Activated T-cell treated with anti-CD3 and anti-CD28 coated beads for 1 hour (primary cell): ENCODE measurements at regions not wholly inside any gene's neighbourhood (a gene's known extent, or its start where the extent isn't known, plus 50 kb on each side); places are given as distances from the start of the nearest gene placed in this dataset.
A peak's percentile ranks its signal among the peaks of the same experiment; 100 is the strongest.
"Not testable (repeated sequence)": the region's sequence is repeated elsewhere in the genome, so short reads cannot be mapped to it uniquely, and the experiment has no call there.

Source experiments
- DNase-seq: peaks from one replicate; pipeline ENCODE4 v3.0.0-alpha.2; 2020; ENCODE audit warnings: low read depth

DNA sequence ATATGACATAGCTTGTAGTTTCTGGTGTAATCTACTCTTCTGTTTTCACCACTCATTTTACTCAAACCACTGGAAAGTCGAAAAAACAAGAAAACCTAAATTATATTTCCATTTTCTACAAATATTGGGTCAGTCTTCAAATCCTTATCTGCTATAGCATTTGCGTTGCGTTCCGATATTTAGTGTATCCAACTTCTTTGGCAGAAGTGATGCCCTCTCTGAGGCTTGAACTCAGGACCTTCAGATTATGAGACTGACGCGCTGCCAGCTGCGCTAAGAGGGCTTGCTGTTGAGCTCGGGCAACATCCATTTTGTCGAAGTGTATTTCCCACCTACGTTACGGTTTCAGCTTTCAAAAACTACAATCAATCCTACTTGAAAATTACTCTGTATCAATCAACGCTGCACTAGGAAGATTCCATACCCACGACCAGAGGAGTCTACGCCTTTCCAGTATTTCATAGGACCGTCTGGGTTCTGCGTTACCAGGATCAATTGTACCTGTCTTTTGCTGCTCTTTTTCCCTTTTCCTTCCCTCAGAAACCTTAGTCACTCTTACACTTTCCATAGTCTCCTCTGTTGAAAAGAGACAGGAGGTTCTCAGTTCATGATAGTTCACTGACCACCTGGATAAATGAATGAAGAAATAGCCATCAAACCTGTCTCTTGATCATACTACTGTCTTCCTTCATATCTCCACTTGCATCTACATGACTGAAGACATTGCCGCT, 140.5 kb upstream of the ZNF322 start:
- DNase-seq, result not testable (repeated sequence)

DNA sequence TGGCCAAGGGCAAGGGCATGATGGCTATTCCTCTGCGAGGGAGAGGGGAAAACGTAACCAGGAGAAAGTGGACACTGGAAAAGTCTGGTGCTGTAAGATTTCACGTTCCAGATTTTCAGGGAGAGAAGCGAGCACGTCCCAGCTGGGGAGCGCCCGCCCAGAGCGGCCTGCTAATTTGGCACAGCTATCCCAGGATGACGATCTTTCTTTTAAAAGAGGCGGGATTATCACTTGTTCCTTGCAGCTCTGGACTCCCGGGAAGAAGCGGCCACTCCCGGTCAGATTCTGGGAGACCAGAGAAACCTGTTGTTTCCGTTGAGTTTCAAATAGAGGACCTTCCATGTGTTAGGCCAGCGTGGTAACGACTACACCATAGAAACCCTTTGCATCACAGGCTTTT, 144.2 kb upstream of the ZNF322 start:
- not testable (repeated sequence) for DNase-seq

DNA sequence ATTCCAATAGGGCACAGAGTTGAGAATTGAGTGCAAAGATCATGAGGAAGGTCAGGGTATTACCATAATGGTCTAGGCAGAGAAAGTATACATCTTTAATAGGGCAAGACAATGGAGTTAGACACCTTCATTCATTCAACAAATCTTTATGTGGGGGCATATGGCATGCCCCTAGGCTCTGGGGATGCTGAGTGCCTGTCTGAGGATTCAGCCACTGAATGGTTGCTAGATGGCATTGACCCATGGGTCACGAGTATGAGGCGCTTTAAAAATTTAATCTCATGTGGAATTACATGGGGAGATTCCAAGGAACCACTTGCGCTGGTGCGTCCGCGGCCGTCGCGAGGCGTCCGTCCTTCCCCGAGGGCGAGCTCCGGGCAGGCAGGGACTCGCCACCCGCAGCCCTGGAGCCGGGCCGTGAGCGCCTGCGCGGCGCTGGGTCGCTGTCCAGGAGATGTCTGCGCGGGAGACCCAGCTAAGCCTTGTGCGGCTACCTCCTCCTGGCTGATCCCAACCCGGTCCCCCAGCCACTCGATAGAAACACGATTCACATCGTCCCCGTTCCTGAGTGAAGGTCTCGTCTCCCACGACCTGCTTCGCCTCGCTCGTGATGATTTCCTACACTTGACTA, 152.1 kb upstream of the ZNF322 start:
- DNase-seq, result not testable (repeated sequence)

DNA sequence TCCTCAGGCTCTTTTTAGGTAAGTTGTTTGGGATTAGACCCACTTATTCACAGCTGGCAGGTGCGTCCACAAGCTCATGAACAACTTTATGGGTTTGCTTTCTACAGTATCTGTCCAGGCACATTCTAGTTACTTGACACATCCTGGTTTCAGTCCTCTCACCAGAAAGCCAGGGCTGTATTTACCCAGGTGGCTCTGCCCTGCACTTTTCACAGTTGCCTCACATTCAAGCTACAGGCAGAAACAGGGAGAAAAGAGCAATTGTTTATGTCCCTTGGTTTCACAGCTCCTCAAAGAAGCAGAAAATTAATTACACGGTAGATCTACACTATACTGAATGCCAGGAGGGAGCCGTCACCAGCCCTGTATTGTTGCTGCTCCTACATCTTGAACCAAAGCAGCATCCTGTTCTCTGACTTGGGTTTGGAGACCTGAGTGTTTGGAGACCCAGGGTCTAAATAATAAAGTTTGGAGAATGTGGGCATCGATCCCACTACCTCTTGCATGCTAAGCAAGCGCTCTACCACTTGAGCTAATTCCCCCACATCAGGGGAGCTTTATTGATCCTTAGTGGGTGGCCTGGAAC, 159.2 kb upstream of the ZNF322 start:
- DNase-seq, result not testable (repeated sequence)

DNA sequence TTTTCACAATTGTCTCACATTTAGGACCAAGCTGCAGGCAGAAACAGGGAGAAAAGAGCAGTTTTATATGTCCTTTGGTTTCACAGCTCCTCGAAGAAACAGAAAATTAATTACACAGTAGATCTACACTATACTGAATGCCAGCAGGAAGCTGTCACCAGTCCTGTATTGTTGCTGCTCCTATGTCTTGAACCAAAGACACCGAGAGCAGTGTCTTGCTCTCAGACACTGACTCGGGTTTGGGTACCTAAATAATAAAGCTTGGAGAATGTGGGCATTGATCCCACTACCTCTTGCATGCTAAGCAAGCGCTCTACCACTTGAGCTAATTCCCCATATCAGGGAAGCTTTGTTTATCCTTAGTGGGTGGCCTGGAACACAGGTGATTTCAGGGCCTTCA, 168.4 kb upstream of the ZNF322 start:
- DNase-seq, result not testable (repeated sequence)

DNA sequence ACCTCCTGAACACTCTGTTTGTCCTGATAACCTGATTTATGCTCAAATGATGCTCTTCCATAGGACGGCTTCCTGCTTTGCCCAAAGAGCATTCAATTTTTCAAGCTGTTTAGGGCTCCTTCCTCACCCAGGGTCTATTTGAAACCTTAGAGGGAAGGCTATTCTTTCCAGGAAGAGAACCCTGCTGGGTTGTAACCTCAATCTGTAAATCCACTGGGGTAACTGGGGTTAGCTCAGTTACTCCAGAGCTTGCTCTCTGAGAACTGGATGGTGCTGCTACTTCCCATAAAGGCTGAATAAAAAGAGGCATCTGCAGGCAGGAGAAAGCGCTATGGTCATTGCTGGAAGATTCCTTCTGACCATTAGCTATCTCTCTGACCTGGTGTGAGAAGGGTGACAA, 169.9 kb upstream of the ZNF322 start:
- not testable (repeated sequence) for DNase-seq

DNA sequence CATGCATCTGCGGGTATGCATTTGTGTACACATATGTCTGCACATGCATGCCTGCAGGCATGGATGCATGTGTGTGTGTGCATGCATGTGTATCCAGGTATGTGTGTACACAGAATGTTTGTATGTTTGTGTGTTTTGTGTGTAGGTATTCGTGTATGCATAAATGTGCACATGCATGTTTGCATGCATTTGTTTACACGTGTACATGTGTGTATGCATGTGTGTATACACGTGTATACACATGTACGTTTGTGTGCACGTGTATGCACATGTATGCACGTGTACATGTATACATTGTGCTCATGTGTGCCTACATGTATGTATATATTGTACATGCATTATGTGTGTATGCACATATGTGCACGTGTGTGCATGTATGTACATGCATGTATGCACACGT, 171.4 kb upstream of the ZNF322 start:
- DNase-seq, result not testable (repeated sequence)

DNA sequence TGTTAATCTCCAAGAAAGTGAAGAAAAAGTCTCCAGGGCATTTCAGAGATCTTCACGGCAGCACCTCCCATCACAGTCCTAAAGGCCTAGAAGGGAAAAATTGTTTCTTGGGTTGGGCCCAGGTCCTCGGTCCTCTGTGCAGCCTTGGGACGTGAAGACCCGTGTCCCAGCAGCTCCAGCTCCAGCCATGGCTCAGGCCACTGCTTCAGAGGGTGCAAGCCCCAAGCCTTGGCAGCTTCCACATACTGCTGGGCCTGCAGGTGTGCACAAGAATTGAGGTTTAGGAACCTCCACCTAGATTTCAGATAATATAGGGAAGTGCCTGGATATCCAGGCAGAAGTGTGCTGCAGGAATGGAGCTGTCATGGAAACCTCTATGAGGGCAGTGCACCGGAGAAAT, 176.2 kb upstream of the ZNF322 start:
- DNase-seq, result not testable (repeated sequence)

DNA sequence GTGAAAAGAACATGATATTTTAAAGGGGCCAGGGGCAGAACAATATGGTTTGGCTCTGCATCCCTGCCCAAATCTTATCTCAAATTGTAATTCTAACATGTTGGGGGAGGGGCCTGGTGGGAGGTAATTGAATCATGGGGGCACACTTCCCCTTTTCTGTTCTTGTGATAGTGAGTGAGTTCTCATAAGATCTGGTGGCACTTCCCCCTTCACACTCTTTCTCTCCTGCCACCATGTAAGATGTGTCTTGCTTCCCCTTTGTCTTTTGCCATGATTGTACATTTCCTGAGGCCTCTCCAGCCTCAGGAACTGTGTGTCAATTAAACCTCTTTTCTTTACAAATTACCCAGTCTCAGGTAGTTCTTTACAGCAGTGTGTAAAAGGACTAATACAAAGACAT, 177.1 kb upstream of the ZNF322 start:
- DNase-seq, result not testable (repeated sequence)

DNA sequence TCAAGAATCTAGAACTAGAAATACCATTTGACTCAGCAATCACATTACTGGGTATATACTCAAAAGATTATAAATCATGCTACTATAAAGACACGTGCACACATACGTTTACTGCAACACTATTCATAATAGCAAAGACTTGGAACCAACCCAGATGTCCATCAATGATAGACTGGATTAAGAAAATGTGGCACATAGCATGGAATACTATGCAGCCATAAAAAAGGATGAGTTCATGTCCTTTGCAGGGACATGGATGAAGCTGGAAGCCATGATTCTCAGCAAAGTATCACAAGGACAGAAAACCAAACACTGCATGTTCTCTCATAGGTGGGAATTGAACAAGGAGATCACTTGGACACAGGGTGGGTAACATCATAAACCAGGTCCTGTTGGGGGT, 185.3 kb upstream of the ZNF322 start:
- DNase-seq, result not testable (repeated sequence)

DNA sequence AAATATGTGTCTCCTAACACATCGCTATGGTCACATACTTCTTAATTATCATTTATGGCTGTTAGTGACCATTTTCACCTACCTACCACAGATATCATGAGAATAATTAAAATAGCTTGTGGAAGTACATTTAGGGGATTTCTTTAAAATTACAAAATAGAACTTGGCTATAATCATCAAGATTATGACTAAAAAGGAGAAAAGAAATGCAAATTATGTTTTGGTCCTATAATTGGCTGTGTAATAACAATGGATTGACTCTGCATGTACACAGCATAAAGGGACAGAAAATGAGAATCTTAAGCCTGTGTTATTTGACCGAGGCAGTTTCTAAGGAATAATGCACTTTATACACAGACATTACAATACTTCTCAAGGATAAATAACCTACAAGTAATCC, 197.7 kb upstream of the ZNF322 start:
- not testable (repeated sequence) for DNase-seq

DNA sequence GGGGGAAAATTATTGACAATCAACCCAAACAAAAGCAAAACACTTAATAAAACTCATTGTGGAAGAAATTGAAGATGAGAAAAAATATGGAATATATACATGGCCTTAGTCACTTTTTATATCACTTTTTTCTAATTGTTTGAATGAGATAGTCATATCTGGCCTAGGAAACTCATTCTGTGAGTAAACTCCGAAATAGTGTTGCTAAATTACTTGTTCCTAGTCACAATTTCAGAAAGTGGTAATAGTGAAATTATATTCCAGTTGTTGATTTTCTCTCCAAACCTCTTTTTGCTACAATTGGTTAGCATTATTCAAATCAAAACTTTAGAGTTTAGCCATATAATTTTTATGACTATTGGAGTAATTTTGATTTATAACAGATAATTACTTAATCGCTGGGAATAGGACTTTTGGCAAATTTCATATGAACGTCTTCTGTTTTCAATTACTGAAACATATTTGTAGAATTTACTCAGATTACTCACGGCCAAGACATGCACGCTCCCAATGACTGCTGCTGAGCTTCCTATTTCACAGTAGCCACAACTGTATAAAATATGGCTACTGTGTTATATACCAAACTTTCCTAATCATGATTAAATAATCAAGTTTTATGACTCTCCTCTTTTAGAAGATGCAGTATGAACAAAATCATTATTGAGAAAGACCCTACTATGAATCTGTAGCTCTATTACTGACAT, 199.7 kb upstream of the ZNF322 start:
- not testable (repeated sequence) for DNase-seq

DNA sequence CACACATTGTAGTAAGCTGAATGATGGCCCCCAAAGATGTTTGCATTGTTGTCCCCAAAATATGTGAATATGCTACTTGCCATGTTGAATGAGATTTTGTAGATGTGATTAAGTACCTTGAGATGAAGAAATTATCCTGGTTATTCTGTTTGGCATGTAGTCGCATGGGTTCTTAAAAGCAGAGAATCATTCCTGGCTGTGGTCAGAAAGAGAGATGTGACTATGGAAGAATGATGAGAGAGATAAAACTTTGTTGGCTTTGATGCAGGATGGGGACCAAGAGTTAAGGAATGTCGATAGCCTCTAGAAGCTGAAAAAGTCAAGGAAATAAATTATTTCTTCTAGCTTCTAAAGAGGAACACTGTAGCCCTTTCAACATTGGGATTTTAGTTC, 200.2 kb upstream of the ZNF322 start:
- DNase-seq, result not testable (repeated sequence)

DNA sequence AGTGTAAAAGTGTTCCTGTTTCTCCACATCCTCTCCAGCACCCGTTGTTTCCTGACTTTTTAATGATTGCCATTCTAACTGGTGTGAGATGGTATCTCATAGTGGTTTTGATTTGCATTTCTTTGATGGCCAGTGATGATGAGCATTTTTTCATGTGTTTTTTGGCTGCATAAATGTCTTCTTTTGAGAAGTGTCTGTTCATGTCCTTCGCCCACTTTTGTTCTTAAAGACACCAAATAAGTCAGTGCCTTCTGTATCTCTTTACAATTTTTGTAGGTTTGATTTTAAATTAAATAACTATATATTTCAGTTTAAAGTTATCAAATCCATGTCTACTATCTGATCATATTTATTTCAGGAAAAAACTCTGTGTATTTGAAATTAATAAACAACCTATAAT, 202.4 kb upstream of the ZNF322 start:
- not testable (repeated sequence) for DNase-seq

DNA sequence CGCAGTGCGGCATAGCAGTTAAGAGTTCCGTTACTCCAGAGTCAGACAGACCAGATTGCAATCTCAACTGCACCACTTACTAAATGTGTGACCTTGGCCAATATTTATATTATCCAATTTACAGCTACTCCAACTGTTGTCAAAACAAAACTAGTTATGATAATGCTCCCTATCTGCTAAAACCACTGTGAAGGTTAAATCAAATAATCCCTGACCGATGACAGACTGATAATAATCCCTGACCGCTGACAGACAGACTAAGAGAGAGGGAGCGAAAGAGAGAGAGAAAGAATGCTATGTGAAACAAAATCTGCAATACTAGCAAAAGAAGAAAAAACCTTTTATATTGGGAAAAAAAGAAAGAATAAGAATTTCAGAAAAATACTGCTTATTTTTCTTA, 204.1 kb upstream of the ZNF322 start:
- DNase-seq, result not testable (repeated sequence)

DNA sequence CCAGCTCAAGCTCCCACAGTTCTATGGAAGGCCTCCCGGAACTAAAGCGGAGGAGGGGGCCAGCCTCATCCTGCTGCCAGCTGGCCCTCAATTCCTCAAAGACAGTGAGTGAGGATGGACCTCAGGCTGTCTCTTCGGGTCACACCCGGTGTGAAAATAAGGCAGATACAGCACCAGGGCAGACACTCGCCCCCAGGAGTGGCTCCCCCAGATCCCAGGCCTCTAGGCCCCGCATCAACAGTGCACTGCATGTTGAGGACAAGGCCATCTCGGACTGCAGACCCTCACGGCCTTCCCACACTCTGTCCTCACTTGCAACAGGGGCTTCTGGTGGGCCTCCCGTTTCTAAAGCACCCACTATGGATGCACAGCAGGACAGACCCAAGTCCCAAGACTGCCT, 239.2 kb upstream of the ZNF322 start:
- DNase-seq, result not testable (repeated sequence)

DNA sequence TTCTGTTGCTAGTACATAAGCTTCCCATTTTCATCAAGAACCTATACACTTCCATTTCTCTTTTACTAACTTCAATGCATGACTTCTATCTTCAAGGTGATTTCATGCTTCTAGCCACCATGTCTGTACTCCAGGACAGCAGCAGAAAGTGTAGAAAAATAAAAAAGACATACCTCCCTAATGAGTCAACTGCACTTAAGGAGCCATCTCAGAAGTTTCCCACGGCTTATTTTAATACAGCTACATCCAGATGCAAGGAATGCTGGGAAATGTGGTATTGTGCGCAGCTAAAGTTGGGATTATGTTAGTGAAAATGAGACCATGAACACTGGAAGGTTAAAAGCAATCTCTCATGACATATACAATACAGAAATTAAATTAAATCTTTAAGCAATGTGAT, 264.7 kb upstream of the ZNF322 start:
- not testable (repeated sequence) for DNase-seq

DNA sequence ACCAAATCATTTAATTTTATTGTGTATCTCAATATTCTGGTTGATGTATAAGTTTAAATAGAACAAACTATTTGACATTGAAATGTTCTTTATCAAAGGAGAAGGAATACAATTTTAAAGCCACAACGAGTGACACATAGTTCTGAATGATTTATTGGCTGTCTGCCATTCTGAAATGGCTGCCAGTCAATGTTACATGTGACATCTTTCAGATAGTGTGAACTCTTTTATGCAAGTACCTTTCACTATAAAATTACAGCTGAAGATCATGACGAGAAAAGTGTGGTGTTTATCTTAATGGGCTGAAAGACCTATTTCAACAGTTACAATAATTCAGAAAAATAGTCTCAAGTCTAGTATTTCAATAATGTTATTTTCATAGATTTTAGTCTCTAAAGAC, 268.6 kb upstream of the ZNF322 start:
- not testable (repeated sequence) for DNase-seq

DNA sequence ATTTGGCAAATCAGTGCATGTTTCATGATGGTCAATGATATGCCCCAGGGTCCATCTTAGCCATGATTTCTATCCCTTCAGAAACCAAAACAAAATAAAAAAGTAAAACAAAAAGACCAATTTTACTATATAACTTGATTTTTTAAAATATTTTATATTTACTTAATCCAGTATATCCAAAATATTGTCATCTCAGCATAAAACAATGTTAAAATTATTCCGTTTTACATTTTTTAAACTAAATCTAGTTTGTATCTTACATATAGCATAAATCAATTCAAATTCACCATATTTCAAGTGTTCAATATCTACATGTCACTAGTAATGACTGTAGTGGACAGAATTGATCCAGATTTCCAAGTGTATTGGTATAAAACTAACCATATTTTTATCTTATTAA, 277.7 kb upstream of the ZNF322 start:
- DNase-seq, result not testable (repeated sequence)

DNA sequence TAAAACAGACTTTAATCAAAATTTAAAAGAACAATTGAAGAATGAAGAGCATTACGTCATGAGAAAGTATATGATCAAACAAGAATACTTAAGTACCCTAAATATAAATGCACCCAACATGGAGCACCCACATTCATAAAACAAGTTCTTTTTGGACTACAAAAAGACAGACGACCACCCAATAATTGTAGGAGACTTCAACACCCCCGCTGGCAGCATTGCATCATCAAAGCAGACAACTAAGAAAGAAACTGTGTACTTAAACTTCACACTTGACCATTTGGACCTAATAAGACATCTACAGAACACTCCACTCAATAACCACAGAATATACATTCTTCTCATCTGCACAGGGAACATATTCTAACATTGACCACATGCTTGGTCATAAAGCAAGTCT, 291.7 kb upstream of the ZNF322 start:
- not testable (repeated sequence) for DNase-seq

DNA sequence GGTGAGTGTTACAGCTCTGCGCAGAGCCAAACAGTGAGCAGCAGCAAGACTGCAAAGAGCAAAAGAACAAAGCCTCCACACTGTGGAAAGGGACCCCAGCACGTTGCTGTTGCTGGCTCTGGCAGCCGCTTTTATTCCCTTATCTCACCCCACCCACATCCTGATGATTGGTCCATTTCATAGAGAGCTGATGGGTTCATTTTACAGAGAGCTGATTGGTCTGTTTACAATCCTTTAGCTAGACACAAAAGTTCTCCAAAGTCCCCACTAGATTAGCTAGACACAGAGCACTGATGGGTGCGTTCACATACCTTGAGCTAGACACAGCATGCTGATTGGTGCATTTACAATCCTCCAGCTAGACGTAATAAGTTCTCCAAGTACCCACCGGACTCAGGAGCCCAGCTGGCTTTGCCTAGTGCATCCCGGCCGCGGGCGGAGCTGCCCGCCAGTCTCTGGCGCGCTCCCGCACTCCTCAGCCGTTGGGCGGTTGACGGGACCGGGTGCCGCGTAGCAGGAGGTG, 291.4 kb upstream of the PRSS16 start:
- not testable (repeated sequence) for DNase-seq

DNA sequence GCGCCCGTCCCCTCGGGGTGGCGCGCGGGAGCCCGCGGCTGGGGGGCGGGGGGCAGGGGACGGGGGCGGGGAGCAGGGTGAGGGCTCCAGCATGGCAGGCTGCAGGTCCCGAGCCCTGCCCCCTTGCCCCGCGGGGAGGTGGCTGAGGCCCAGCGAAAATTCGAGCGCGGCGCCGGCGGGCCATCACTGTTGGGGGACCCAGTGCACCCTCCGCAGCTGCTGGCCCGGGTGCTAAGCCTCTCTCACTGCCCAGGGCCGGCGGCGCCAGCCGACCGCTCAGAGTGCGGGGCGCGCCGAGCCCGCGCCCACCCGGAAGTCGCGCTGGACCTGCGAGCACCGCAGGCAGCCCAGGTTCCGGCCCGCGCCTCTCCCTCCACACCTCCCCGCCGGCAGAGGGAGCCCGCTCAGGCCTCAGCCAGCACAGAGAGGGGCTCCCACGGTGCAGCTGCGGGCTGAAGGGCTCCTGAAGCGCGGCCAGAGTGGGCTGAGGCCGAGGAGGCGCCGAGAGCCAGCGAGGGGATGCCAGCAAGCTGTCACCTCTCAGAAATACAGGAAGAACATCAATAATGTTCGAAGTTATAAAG, 290.8 kb upstream of the PRSS16 start:
- DNase-seq, result peak; percentile 66
